GM23248 (cell line): ENCODE measurements at regions not wholly inside any gene's neighbourhood (a gene's known extent, or its start where the extent isn't known, plus 50 kb on each side); places are given as distances from the start of the nearest gene placed in this dataset.

ENCODE experiments used
- DNase-seq: peaks from one replicate; pipeline ENCODE4 v3.0.0-alpha.2; 2015
- H2AFZ ChIP-seq: fragments of 200-600 bp; sonication (generic); 2 replicates; pipeline ENCODE4 v1.6.1; 2016; ENCODE audit warnings: antibody characterized with exemption
- H3F3A ChIP-seq: fragments of 200-600 bp; sonication (generic); 2 replicates; pipeline ENCODE4 v1.6.1; 2016; ENCODE audit warnings: mild to moderate bottlenecking, antibody characterized with exemption, mixed run types; ENCODE audit not compliant: insufficient read depth
- H3K27ac ChIP-seq: fragments of 200-600 bp; sonication (generic); 2 replicates; pipeline ENCODE4 v1.5.1; 2016; ENCODE audit warnings: mild to moderate bottlenecking
- H3K27me3 ChIP-seq: fragments of 200-600 bp; sonication (generic); replicated peaks from 2 replicates; pipeline ENCODE4 v1.6.1; 2016; ENCODE audit warnings: mild to moderate bottlenecking; ENCODE audit not compliant: insufficient read depth
- H3K36me3 ChIP-seq: fragments of 200-600 bp; sonication (generic); 2 replicates; pipeline ENCODE4 v1.6.1; 2016; ENCODE audit warnings: low read depth, mild to moderate bottlenecking
- H3K4me1 ChIP-seq: fragments of 200-600 bp; sonication (generic); 2 replicates; pipeline ENCODE4 v1.6.1; 2016; ENCODE audit warnings: mild to moderate bottlenecking; ENCODE audit not compliant: insufficient read depth
- H3K4me2 ChIP-seq: fragments of 200-600 bp; sonication (generic); one replicate; pipeline ENCODE4 v1.6.1; 2016; ENCODE audit warnings: mild to moderate bottlenecking; ENCODE audit not compliant: unreplicated experiment
- H3K4me3 ChIP-seq: fragments of 200-600 bp; sonication (generic); 2 replicates; pipeline ENCODE4 v1.5.1; 2016; ENCODE audit warnings: mild to moderate bottlenecking
- H3K79me2 ChIP-seq: fragments of 200-600 bp; sonication (generic); 2 replicates; pipeline ENCODE4 v1.6.1; 2016; ENCODE audit warnings: mild to moderate bottlenecking; ENCODE audit not compliant: insufficient read depth
- H3K9ac ChIP-seq: fragments of 200-600 bp; sonication (generic); 2 replicates; pipeline ENCODE4 v1.6.1; 2016; ENCODE audit warnings: mild to moderate bottlenecking
- H3K9me2 ChIP-seq: fragments of 200-600 bp; sonication (generic); 2 replicates; pipeline ENCODE4 v1.6.1; 2016; ENCODE audit warnings: mixed run types, mild to moderate bottlenecking, moderate library complexity; ENCODE audit not compliant: insufficient read depth
- H3K9me3 ChIP-seq: fragments of 200-600 bp; sonication (generic); one replicate; pipeline ENCODE4 v1.6.1; 2017; ENCODE audit warnings: low read depth
- H4K20me1 ChIP-seq: fragments of 200-600 bp; sonication (generic); 2 replicates; pipeline ENCODE4 v1.6.0; 2016; ENCODE audit not compliant: insufficient read depth
- EZH2 ChIP-seq: fragments of 200-600 bp; sonication (generic); IDR thresholded peaks from 2 replicates; pipeline ENCODE4 v1.6.1; 2018; ENCODE audit warnings: antibody characterized with exemption, mild to moderate bottlenecking; ENCODE audit not compliant: insufficient read depth, poor library complexity, severe bottlenecking
- EZH2phosphoT487 ChIP-seq: fragments of 200-600 bp; sonication (generic); IDR thresholded peaks from 2 replicates; pipeline ENCODE4 v1.6.1; 2018; ENCODE audit warnings: antibody characterized with exemption, moderate library complexity, mild to moderate bottlenecking, low read depth; ENCODE audit not compliant: insufficient read depth
- WGBS, 2 experiments: methylation state at CpG; one replicate each; pipeline ENCODE4 v1.1.6; 2015 to 2017; ENCODE audit warnings: low lambda C conversion rate in 2 of 2, low coverage in 1 of 2; ENCODE audit errors: missing lambda C conversion rate in 2 of 2; 5-methylcytosine and 5-hydroxymethylcytosine counted together
- in situ Hi-C: fragments of 300-500 bp; cut with MboI; formaldehyde crosslinking; loops from 2 replicates; pipeline ENCODE4 v1.15.0; 2020

- H3K27ac ChIP-seq: 0 out of 2 replicates have a peak overlapping the region, but pooled peaks have one; percentile 30
- H3K4me2 ChIP-seq: no peak overlapping the region
- no peaks in the 10 kb centered on the region for H3K9me3 ChIP-seq
- H3K9ac ChIP-seq: no peak overlapping the region
- no peaks in the 10 kb centered on the region for H3K9me2 ChIP-seq
- no peaks in the 10 kb centered on the region for H3K79me2 ChIP-seq
- H3K36me3 ChIP-seq: no peaks in the 10 kb centered on the region
- peak; percentile 86 for DNase-seq
- H4K20me1 ChIP-seq: no peaks in the 10 kb centered on the region
- TF ChIP-seq EZH2phosphoT487 (no peak), EZH2 (no peak)
- peaks cover 18% of the 10 kb centered on the region for H3F3A ChIP-seq
- peaks cover 20% of the 10 kb centered on the region for H3K4me1 ChIP-seq
- H2AFZ ChIP-seq: no peak overlapping the region
- in situ Hi-C loops: no loop called here
- 30 to 61% methylated on average over 1 of the region's 1 CpG for WGBS, 2 experiments
- H3K27me3 ChIP-seq: no peaks in the 10 kb centered on the region
- no peak overlapping the region for H3K4me3 ChIP-seq
These were observed 166.6 kb downstream of the DKK2 start for GRCh38 chr4:106869551-106869950.

- H3K9me3 ChIP-seq: no peaks in the 10 kb centered on the region
- H3K27me3 ChIP-seq: no peaks in the 10 kb centered on the region
- no peak for TF ChIP-seq EZH2phosphoT487
- peak overlapping the region; percentile 48 for H3K4me2 ChIP-seq
- in situ Hi-C loops: no loop called here
- peak; percentile 46 for DNase-seq
- H3K36me3 ChIP-seq: no peaks in the 10 kb centered on the region
- H3F3A ChIP-seq: peaks cover 28% of the 10 kb centered on the region
- no peak overlapping the region for H2AFZ ChIP-seq
- no peak overlapping the region for H3K27ac ChIP-seq
- H3K4me3 ChIP-seq: no peak overlapping the region
- H4K20me1 ChIP-seq: no peaks in the 10 kb centered on the region
- H3K9me2 ChIP-seq: no peaks in the 10 kb centered on the region
- no peaks in the 10 kb centered on the region for H3K79me2 ChIP-seq
- H3K4me1 ChIP-seq: peaks cover 30% of the 10 kb centered on the region
- no peak overlapping the region for H3K9ac ChIP-seq
- WGBS, 2 experiments: 61 to 65% methylated on average over 2 of the region's 2 CpGs
These were observed 167.6 kb downstream of the DKK2 start for GRCh38 chr4:106868381-106869035.

GRCh38 chr4:106864231-106864630, 171.9 kb downstream of the DKK2 start:
- H3K4me1 ChIP-seq: peaks cover 33% of the 10 kb centered on the region
- H3K9ac ChIP-seq: no peak overlapping the region
- in situ Hi-C loops: no loop called here
- H3K27me3 ChIP-seq: no peaks in the 10 kb centered on the region
- TF ChIP-seq EZH2phosphoT487 (no peak), EZH2 (no peak)
- H2AFZ ChIP-seq: peak overlapping the region; percentile 66
- H3K79me2 ChIP-seq: no peaks in the 10 kb centered on the region
- H3K4me2 ChIP-seq: peak overlapping the region; percentile 63
- no peaks in the 10 kb centered on the region for H4K20me1 ChIP-seq
- peaks cover 34% of the 10 kb centered on the region for H3F3A ChIP-seq
- H3K9me3 ChIP-seq: no peaks in the 10 kb centered on the region
- no peaks in the 10 kb centered on the region for H3K9me2 ChIP-seq
- peak; percentile 84 for DNase-seq
- H3K36me3 ChIP-seq: no peaks in the 10 kb centered on the region
- peak overlapping the region; percentile 65 for H3K27ac ChIP-seq
- 0 out of 2 replicates have a peak overlapping the region, but pooled peaks have one; percentile 6 for H3K4me3 ChIP-seq

- no peaks in the 10 kb centered on the region for H3K9me3 ChIP-seq
- H3K4me2 ChIP-seq: peak overlapping the region; percentile 16
- no peak overlapping the region for H3K9ac ChIP-seq
- no peaks in the 10 kb centered on the region for H3F3A ChIP-seq
- H2AFZ ChIP-seq: peak overlapping the region; percentile 64
- no peaks in the 10 kb centered on the region for H3K36me3 ChIP-seq
- no peaks in the 10 kb centered on the region for H3K27me3 ChIP-seq
- TF ChIP-seq EZH2: no peak
- TF ChIP-seq EZH2phosphoT487: no peak
- H3K4me3 ChIP-seq: 0 out of 2 replicates have a peak overlapping the region, but pooled peaks have one; percentile 12
- DNase-seq: peak; percentile 16
- H3K79me2 ChIP-seq: no peaks in the 10 kb centered on the region
- H3K27ac ChIP-seq: no peak overlapping the region
- in situ Hi-C loops: no loop called here
- H3K9me2 ChIP-seq: peaks cover 4% of the 10 kb centered on the region; the same call in 1 of the 2 replicates
- H4K20me1 ChIP-seq: no peaks in the 10 kb centered on the region
- peaks cover 26% of the 10 kb centered on the region for H3K4me1 ChIP-seq
These were observed 181.4 kb downstream of the DKK2 start for GRCh38 chr4:106854569-106855351.
